Vagina (tissue), 2 donors: ENCODE measurements at regions not wholly inside any gene's neighbourhood (a gene's known extent, or its start where the extent isn't known, plus 50 kb on each side); places are given as distances from the start of the nearest gene placed in this dataset.

Experiments
- CTCF ChIP-seq, 3 experiments: fragments of 450-650 bp in 2 of 3; fragments of 200-600 bp in 1 of 3; sonication (generic) in 1 of 3; IDR thresholded peaks; one replicate each; pipeline ENCODE4 v1.5.1; 2017 to 2019; ENCODE audit warnings: antibody characterized with exemption in 3 of 3, mild to moderate bottlenecking in 2 of 3, moderate library complexity in 2 of 3
- POLR2A ChIP-seq, 2 donors: fragments of 450-650 bp; IDR thresholded peaks; one replicate each; pipeline ENCODE4 v1.6.1; 2017; ENCODE audit warnings: antibody characterized with exemption in 2 of 2, mild to moderate bottlenecking in 2 of 2, moderate library complexity in 2 of 2
- POLR2AphosphoS5 ChIP-seq, 2 donors: sonication (generic); formaldehyde crosslinking; IDR thresholded peaks; one replicate each; pipeline ENCODE4 v1.9.0; 2017; ENCODE audit warnings: antibody characterized with exemption in 2 of 2, mild to moderate bottlenecking in 2 of 2, low read depth in 1 of 2; ENCODE audit not compliant: insufficient read depth in 1 of 2

- TF ChIP-seq POLR2A (IDR thresholded peaks at IDR 0.05) = no peak
- TF ChIP-seq CTCF (IDR thresholded peaks at IDR 0.05) = no peak
- TF ChIP-seq POLR2AphosphoS5 (IDR thresholded peaks at IDR 0.05; ENCODE audit: insufficient read depth in 1 of 2, low read depth in 1 of 2) = no peak
Observed at GRCh38 chr2:180846756-180847472, 133.5 kb upstream of the UBE2E3 start.
